GM21619 (cell line): ENCODE measurements at regions not wholly inside any gene's neighbourhood (a gene's known extent, or its start where the extent isn't known, plus 50 kb on each side); places are given as distances from the start of the nearest gene placed in this dataset.

ENCODE experiments used
- ATAC-seq: cut with Tn5 transposase; IDR thresholded peaks from one replicate; pipeline ENCODE4 v1.9.1; 2021; ENCODE audit not compliant: unreplicated experiment

GRCh38 chr1:55574691-55575225 lies 359.6 kb upstream of the USP24 start:
- ATAC-seq: no peak

- no peak for ATAC-seq
Observed at GRCh38 chr1:55572878-55573734, 357.9 kb upstream of the USP24 start.

GRCh38 chr1:55571767-55572166 lies 356.6 kb upstream of the USP24 start:
- no peak for ATAC-seq

- ATAC-seq: no peak
Observed at GRCh38 chr1:55569417-55569816, 354.3 kb upstream of the USP24 start.

GRCh38 chr1:55568732-55569131 lies 353.6 kb upstream of the USP24 start:
- ATAC-seq: no peak

- no peak for ATAC-seq
Observed at GRCh38 chr1:55560266-55560665, 345.1 kb upstream of the USP24 start.

- no peak for ATAC-seq
Observed at GRCh38 chr1:55559842-55560241, 344.7 kb upstream of the USP24 start.

- no peak for ATAC-seq
Observed at GRCh38 chr1:55559161-55559611, 344.0 kb upstream of the USP24 start.

- no peak for ATAC-seq
Observed at GRCh38 chr1:55558515-55558914, 343.4 kb upstream of the USP24 start.

GRCh38 chr1:55555956-55556725 lies 341.0 kb upstream of the USP24 start:
- no peak for ATAC-seq

- ATAC-seq: no peak
Observed at GRCh38 chr1:55554611-55555010, 339.4 kb upstream of the USP24 start.

- ATAC-seq: no peak
Observed at GRCh38 chr1:55552636-55553035, 337.5 kb upstream of the USP24 start.

GRCh38 chr1:55547405-55547804 lies 332.2 kb upstream of the USP24 start:
- no peak for ATAC-seq

GRCh38 chr1:55546553-55546952 lies 331.4 kb upstream of the USP24 start:
- ATAC-seq: no peak

- ATAC-seq: no peak
Observed at GRCh38 chr1:55544826-55545225, 329.7 kb upstream of the USP24 start.

GRCh38 chr1:55542901-55543504 lies 327.8 kb upstream of the USP24 start:
- no peak for ATAC-seq

- ATAC-seq: no peak
Observed at GRCh38 chr1:55541296-55541695, 326.1 kb upstream of the USP24 start.

- ATAC-seq: no peak
Observed at GRCh38 chr1:55539652-55540512, 324.7 kb upstream of the USP24 start.

- ATAC-seq: no peak
Observed at GRCh38 chr1:55538428-55538827, 323.3 kb upstream of the USP24 start.

GRCh38 chr1:55536545-55536865 lies 321.3 kb upstream of the USP24 start:
- no peak for ATAC-seq
